GM18858 (cell line): ENCODE measurements at regions not wholly inside any gene's neighbourhood (a gene's known extent, or its start where the extent isn't known, plus 50 kb on each side); places are given as distances from the start of the nearest gene placed in this dataset.
"Not testable (repeated sequence)": the region's sequence is repeated elsewhere in the genome, so short reads cannot be mapped to it uniquely, and the experiment has no call there.

Experiments used
- ATAC-seq: cut with Tn5 transposase; IDR thresholded peaks from one replicate; pipeline ENCODE4 v1.9.1; 2021; ENCODE audit not compliant: unreplicated experiment

DNA sequence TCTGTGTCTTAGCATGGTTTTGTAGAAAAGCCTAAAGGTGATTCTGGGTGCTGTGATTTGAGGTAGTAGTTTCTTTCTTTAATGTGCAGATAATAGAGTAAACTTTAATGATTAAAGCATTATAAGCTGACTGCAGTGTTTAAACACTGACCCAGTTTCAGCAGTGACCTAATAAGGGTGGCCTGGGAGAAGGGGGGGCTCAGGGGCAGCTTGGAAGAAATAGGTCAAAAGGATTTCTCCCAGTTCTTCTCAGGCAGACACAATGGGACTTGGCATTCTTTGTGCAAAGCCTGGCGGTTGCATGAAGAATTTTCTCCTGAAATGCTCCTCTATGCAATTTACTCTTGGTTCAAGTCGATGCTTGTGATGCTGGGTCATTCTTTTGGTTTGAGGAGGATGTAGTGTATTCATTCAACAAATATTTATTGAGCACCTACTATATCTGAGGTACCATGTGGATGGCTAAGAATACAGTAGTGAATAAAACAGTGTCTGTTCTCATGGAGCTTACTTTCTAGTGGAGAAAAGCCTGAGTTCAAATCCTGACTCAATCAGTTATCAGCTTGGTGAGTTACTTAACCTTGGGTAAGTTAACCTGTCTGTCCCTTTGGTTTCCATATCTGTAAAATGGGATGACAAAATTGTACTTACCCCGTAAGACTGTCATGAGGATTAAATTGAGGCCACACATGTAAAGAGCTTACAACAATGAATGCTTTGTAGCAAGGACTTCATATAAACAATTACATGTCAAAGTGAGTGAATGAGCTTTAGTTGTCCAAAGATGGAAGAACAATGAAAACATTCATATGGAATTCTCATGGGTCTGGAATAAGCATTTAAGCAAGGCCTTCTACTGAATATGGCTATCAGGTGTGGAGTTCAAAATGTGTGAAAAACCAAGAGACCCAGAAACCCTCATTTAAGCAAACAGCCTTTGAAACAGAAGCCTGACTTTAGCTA lies 210.2 kb downstream of the KCNRG start:
- ATAC-seq = no peak

DNA sequence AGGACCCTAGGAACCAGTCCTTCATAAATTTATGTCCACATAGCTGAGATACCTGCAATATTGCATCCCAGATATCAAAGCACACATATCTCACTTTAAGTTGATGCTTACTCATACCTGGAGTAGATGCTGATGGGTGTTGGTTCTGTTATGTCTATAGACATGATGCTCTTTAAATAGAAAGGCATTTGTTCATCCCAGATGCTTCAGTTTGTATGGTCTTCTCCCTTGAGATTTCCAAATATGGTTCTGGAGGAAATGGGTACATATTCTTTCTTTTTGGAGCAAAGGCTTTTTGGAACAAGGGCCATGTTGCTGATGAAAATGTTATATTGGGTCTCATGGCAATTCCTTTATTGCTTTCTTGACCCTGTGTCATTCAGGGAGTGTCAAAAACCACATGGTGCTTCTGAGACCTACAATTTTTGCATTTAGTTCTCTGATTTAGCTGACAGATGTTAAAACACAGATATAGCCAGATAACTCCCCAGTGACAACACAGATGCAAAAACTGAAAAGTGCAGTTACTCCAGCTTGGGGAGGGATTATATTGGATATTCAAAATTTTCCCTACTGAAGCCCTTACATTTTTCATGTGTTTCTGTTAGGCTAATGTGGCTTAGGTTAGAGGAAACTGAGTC lies 211.4 kb downstream of the KCNRG start:
- ATAC-seq = peak; percentile 47

- no peak for ATAC-seq
Observed at GRCh38 chr13:50227361-50227760, 212.1 kb downstream of the KCNRG start.

GRCh38 chr13:50228527-50228926 lies 213.3 kb downstream of the KCNRG start:
- ATAC-seq = no peak

GRCh38 chr13:50229960-50230661 lies 214.9 kb downstream of the KCNRG start:
- peak; percentile 40 for ATAC-seq

DNA sequence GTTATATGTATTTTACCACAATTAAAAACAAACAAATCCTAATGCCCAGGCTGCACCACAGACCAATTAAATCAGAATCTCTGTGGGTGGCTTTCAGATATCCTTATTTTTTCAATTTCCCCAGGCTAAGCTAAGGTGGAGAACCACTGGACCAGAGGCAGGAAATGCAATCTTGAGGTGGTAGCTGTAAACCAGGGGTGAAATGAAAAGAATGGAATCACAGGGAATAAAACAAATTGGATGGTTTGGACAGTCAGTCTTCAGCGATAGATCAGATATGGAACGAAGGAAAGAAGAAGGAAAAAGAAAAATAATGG lies 215.4 kb downstream of the KCNRG start:
- ATAC-seq = no peak

DNA sequence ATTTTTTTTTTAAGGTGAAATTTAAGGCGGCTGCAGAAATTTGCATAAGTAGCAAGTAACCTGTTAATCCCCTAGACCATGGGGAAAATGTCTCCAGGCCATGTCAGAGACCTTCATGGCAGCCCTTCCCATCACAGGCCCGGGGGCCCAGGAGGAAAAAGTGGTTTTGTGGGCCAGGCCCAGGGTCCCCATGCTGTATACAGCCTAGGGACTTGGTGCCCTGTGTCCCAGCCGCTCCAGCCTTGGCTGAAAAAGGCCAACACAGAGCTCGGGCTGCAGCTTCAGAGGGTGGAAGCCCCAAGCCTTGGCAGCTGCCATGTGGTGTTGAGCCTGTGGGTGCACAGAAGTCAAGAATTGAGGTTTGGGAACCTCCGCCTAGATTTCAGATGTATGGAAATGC lies 218.3 kb downstream of the KCNRG start:
- ATAC-seq = not testable (repeated sequence)

DNA sequence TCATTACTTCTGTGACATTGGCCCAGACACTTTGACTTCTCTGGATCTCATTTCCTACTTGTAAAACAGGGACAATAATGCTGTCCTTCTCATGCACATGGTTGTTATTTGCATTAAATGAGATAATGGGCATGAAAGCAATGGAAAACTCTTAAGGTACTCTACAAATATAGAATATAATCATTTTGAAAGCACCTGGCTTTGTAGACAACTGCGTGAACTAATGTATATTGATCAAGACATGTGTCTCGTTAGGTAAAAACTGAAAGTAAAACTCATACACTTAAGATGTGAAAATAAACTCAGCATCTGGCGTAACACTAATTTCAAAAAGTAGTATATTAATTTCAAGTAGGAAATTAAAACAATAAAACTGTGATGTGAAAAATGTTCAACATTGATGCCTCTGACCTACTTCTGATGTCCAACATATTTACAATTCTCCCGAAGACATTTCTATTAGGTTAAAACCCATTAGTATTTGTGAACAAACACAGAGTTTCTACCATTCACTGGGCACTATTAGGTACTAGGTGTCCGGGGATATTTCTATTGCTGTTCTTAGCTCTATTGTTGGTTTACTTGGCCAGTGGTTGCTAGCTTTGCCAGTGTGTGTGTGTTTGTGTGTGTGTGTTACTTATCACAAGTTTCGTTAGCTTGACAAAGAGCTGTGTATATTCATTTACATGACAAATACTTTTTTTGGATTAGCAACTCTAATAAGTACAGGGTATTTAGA lies 220.5 kb downstream of the KCNRG start:
- no peak for ATAC-seq

DNA sequence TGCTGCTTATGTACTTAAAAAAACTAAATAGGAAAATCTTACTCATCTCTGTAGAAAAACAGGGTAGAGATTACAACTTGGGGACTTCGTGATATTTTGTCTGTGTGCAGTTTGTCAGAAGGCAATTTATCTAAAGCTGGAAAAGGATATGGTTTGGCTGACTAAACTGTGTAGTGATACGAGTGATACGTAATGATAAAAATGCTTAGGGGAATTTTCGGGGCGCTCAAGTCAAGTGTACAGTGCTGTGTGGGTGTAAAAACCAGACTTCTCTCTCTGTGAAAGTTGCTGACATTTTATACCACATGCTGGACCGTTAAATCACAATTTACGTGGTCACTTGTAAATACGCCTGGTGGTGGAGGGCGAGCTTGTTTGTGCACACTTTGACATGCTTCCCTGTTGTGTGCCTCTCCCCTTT lies 221.7 kb downstream of the KCNRG start:
- peak; percentile 96 for ATAC-seq

DNA sequence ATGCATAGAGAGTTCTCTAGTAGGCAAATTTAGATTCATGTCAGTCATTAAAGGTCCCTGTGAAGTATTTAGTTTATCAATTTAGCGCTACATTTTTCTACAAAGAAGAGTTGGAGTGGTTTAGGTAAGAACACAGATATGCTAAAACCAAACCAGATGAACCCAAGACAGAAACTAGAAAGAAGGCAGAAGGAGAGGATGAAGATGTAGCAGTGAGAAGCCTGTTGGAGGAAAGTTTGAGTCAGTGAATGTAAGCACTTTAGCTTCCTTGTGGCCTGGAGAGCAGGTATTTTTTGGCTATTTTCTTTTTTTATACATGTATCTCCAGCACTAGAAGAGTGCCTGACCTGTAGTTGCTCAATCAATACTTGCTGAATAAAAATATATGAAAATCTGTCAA lies 223.7 kb downstream of the KCNRG start:
- ATAC-seq = no peak

- no peak for ATAC-seq
Observed at GRCh38 chr13:50241479-50241878, 226.2 kb downstream of the KCNRG start.

DNA sequence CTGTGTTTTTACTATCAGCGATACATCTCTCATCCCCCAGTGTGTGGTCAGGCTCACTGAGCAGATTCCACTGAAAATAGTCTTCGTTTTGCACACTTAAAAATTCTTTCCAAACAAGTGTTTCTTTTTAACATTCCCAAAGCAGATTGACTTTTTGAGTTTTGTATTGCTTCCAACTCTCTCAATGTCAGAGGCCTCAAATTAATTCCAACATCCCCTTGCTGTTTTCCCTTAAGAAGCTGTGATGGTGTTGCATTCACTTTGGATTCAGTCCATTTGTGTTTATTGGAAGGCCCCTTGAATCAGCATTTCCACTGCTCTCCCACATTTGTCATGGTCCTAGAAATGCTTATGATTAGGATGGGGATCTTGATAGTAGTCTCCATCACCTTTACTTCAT lies 228.7 kb downstream of the KCNRG start:
- no peak for ATAC-seq

- ATAC-seq = no peak
Observed at GRCh38 chr13:50244355-50244712, 229.1 kb downstream of the KCNRG start.

DNA sequence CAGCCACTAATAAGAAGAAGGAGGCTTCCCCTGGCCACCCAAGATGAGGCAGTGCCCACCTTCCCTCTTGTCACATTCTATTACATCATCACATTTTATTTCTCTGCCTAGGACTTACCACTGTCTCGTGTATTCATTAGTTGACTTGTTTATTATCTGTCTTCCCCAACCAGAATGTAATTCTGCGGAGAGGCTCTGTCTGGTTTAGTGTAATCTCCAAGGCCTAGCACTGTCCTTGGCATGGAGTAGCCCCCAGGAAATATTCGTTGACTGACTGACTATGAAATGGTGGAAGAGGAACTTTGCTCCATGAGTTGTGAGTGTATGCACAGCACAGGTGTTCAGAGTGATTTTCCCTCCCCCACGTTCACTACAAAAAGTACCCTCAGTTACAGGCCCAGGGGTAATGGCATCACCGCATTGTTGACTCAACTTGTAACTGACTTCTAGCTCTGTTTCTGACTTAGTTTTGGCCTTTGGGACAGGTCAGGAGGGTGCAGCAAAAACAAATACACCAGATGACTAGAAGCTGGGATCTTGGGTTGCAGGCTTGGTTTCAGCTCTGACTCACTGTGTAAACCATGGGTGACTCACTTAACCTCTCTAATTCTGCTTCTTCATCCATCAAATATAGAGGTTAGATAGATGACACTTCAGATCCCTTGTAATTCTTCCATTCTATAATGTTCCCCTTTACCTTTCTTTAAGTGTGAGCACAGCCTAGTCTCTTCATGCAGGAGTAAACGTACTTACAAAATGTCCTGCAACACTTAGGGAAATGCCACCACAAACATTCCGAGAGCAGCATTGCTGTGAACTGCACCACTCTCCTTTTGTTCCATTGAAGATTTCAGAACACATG lies 229.7 kb downstream of the KCNRG start:
- ATAC-seq = peak; percentile 88

DNA sequence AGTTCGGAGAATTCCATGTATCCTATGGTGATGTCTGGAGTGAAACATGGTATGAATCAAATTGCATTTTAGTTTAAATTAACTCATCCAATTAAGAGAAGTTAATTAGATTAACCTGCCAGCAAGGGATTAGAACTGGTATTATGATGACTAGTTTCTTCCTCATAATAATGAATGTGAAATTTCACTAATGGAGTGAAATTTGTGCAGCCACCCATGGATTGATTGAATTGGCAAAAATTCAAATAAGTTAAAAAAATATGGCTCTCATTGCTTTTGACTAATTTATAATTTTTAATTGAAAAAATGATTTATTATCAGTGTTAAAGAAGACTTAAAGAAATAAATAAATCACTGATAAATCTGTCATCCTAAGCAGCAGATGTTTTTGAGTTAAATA lies 232.0 kb downstream of the KCNRG start:
- no peak for ATAC-seq

- ATAC-seq = no peak
Observed at GRCh38 chr13:50248516-50249143, 233.4 kb downstream of the KCNRG start.

DNA sequence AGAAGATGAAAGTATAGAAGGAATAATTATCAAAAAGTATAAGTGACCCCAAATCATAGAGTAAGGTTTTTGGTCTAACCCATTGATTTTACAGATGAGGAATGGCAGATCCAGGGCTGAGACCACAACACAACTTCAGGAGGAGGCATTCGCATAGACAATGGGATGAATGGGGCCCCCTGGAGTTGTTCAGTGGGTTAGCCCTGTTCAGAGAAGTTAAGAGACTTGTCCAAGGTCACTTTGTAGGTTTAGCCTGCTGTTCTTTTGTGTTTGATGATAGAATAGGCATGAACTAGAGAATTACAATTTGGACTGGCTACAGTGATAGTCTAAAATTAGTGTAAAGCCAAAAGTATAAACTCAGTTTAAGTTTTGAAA lies 233.9 kb downstream of the KCNRG start:
- no peak for ATAC-seq

DNA sequence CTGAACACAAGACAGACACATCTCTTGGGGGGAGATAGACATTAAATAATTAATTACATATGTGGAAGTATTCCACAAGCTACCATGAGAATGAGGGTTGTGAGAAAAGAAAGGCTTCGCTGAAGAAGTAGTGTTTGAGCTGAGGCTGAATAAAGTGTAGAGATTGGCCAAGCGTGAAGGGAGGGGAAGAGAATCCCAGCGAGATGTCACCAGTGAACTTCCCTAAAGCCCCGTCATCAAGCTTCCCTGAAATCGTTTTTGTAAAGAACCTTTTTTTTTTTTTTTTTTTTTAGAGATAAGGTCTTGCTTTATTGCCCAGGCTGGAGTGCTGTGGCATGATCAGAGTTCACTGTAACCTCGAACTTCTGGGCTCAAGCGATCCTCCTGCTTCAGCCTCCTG lies 235.2 kb downstream of the KCNRG start:
- ATAC-seq = no peak

GRCh38 chr13:50255639-50256038 lies 240.4 kb downstream of the KCNRG start:
- no peak for ATAC-seq
